LNCaP clone FGC (cell line): ENCODE measurements at regions not wholly inside any gene's neighbourhood (a gene's known extent, or its start where the extent isn't known, plus 50 kb on each side); places are given as distances from the start of the nearest gene placed in this dataset.

Source experiments
- DNase-seq: peaks from one replicate; pipeline ENCODE4 v3.0.0-alpha.2; 2011; ENCODE audit warnings: low read depth
- H3K4me3 ChIP-seq: 2 replicates; pipeline ENCODE4 v1.5.1; 2011; ENCODE audit warnings: mild to moderate bottlenecking, low read depth, low read length, control low read depth
- CTCF ChIP-seq: IDR thresholded peaks from 2 replicates; pipeline ENCODE4 v1.5.1; 2012; ENCODE audit warnings: mild to moderate bottlenecking; ENCODE audit not compliant: control insufficient read depth, insufficient read depth; ENCODE audit errors: extremely low read depth

- DNase-seq, result no peak
- no peak for TF ChIP-seq CTCF
- H3K4me3 ChIP-seq, result no peak overlapping the region
Measured at GRCh38 chr10:130359711-130360110, 223.5 kb downstream of the GLRX3 start.

- DNase-seq, result peak; percentile 25
- TF ChIP-seq CTCF, result no peak
- no peak overlapping the region for H3K4me3 ChIP-seq
Measured at GRCh38 chr10:130360826-130361311, 224.7 kb downstream of the GLRX3 start.

- no peak overlapping the region for H3K4me3 ChIP-seq
- TF ChIP-seq CTCF, result no peak
- DNase-seq, result no peak
Measured at GRCh38 chr10:130361351-130362105, 225.3 kb downstream of the GLRX3 start.

- no peak for DNase-seq
- no peak for TF ChIP-seq CTCF
- no peak overlapping the region for H3K4me3 ChIP-seq
Measured at GRCh38 chr10:130362308-130362761, 226.1 kb downstream of the GLRX3 start.

GRCh38 chr10:130363051-130363450 is 226.9 kb downstream of the GLRX3 start:
- DNase-seq, result no peak
- TF ChIP-seq CTCF, result no peak
- no peak overlapping the region for H3K4me3 ChIP-seq

GRCh38 chr10:130363899-130364445 is 227.8 kb downstream of the GLRX3 start:
- TF ChIP-seq CTCF, result no peak
- no peak overlapping the region for H3K4me3 ChIP-seq
- no peak for DNase-seq
